Neural progenitor cell (in vitro differentiated cells): ENCODE measurements at regions not wholly inside any gene's neighbourhood (a gene's known extent, or its start where the extent isn't known, plus 50 kb on each side); places are given as distances from the start of the nearest gene placed in this dataset.

Experiments
- DNase-seq: peaks from one replicate; pipeline ENCODE4 v3.0.0-alpha.2; 2016; ENCODE audit warnings: low spot score
- H2AFZ ChIP-seq: fragments of 200-600 bp; sonication (generic); replicated peaks from 2 replicates; pipeline ENCODE4 v1.6.1; 2016; ENCODE audit warnings: antibody characterized with exemption
- H3F3A ChIP-seq: fragments of 200-600 bp; sonication (generic); 2 replicates; pipeline ENCODE4 v1.6.1; 2016; ENCODE audit warnings: antibody characterized with exemption, low read depth
- H3K27ac ChIP-seq: fragments of 200-600 bp; sonication (generic); 2 replicates; pipeline ENCODE4 v1.5.1; 2016; ENCODE audit warnings: mild to moderate bottlenecking
- H3K27me3 ChIP-seq: fragments of 200-600 bp; sonication (generic); 2 replicates; pipeline ENCODE4 v1.6.1; 2016; ENCODE audit warnings: mild to moderate bottlenecking, moderate library complexity
- H3K36me3 ChIP-seq: fragments of 200-600 bp; sonication (generic); 2 replicates; pipeline ENCODE4 v1.5.1; 2016
- H3K4me1 ChIP-seq: fragments of 200-600 bp; sonication (generic); 2 replicates; pipeline ENCODE4 v1.6.1; 2016; ENCODE audit warnings: mixed run types
- H3K4me2 ChIP-seq: fragments of 200-600 bp; sonication (generic); 2 replicates; pipeline ENCODE4 v1.6.1; 2016
- H3K4me3 ChIP-seq: fragments of 200-600 bp; sonication (generic); 2 replicates; pipeline ENCODE4 v1.5.1; 2016
- H3K79me2 ChIP-seq: fragments of 200-600 bp; sonication (generic); 2 replicates; pipeline ENCODE4 v1.6.1; 2016; ENCODE audit warnings: low read depth
- H3K9ac ChIP-seq: fragments of 200-600 bp; sonication (generic); 2 replicates; pipeline ENCODE4 v1.6.1; 2016
- H3K9me3 ChIP-seq: fragments of 200-600 bp; sonication (generic); 2 replicates; pipeline ENCODE4 v1.5.1; 2016; ENCODE audit warnings: low read depth
- H4K20me1 ChIP-seq: fragments of 200-600 bp; sonication (generic); 2 replicates; pipeline ENCODE4 v1.6.1; 2016; ENCODE audit warnings: low read depth
- H3K27ac Mint-ChIP-seq: 3 replicates; pipeline ENCODE4 v1.8.0; 2021; ENCODE audit warnings: mixed read lengths
- H3K27me3 Mint-ChIP-seq: 2 replicates; pipeline ENCODE4 v1.8.0; 2022; ENCODE audit warnings: low read depth, mild to moderate bottlenecking, inconsistent platforms, moderate library complexity, mixed read lengths; ENCODE audit not compliant: insufficient read depth
- H3K36me3 Mint-ChIP-seq: 3 replicates; pipeline ENCODE4 v1.8.0; 2021; ENCODE audit warnings: mixed read lengths
- H3K4me1 Mint-ChIP-seq: 3 replicates; pipeline ENCODE4 v1.8.0; 2021; ENCODE audit warnings: mixed read lengths
- H3K4me3 Mint-ChIP-seq: 3 replicates; pipeline ENCODE4 v1.8.0; 2021; ENCODE audit warnings: mild to moderate bottlenecking, moderate library complexity, mixed read lengths
- H3K9me3 Mint-ChIP-seq: 3 replicates; pipeline ENCODE4 v1.8.0; 2020; ENCODE audit warnings: mixed read lengths
- EZH2 ChIP-seq: fragments of 200-600 bp; sonication (generic); IDR thresholded peaks from 2 replicates; pipeline ENCODE4 v1.6.1; 2017; ENCODE audit warnings: antibody characterized with exemption, mild to moderate bottlenecking, moderate library complexity
- EZH2phosphoT487 ChIP-seq: fragments of 200-600 bp; sonication (generic); IDR thresholded peaks from 2 replicates; pipeline ENCODE4 v1.6.1; 2017; ENCODE audit warnings: antibody characterized with exemption
- TF ChIP-seq, protein P1 (sequence below): fragments of 200-600 bp; sonication (generic); IDR thresholded peaks from 2 replicates; pipeline ENCODE4 v1.5.1; 2017; ENCODE audit warnings: antibody characterized with exemption, mild to moderate bottlenecking

DNA sequence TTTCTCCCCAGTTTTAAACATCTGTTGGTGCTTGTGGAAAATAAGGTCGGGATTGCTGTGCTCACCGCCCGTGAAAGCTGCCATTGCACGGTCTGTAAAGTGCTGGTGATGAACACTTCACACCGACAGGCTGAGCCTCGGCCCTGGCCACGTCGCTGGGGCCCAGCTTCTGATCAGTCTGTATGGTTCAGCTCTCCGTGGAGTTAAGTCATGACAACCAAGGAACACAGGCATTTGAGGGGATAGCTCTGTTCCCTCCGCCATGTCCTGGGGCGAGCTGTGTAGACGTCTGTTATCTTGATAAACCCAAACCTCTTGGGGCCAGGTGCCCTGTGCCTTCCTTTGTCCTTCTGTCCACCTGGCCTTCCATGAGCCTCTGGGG is 110.6 kb downstream of the METRNL start:
- Histone ChIP-seq H3K36me3 (no peaks in the 10 kb centered on the region), H3K4me1 (no peaks in the 10 kb centered on the region), H3K9me3 (no peaks in the 10 kb centered on the region), H4K20me1 (no peaks in the 10 kb centered on the region), H3F3A (no peaks in the 10 kb centered on the region), H3K79me2 (no peaks in the 10 kb centered on the region), H3K4me2 (no peak overlapping the region), H2AFZ (no peak overlapping the region), H3K4me3 (no peak overlapping the region), H3K27me3 (no peaks in the 10 kb centered on the region), H3K27ac (no peak overlapping the region), H3K9ac (no peak overlapping the region)
- Mint-ChIP-seq H3K27ac (peak overlapping the region; percentile 57), H3K27me3 (peaks cover 13% of the 10 kb centered on the region), H3K36me3 (no peaks in the 10 kb centered on the region), H3K4me3 (no peak overlapping the region), H3K9me3 (peaks cover 10% of the 10 kb centered on the region), H3K4me1 (peaks cover 8% of the 10 kb centered on the region)
- TF ChIP-seq, protein P1, sequence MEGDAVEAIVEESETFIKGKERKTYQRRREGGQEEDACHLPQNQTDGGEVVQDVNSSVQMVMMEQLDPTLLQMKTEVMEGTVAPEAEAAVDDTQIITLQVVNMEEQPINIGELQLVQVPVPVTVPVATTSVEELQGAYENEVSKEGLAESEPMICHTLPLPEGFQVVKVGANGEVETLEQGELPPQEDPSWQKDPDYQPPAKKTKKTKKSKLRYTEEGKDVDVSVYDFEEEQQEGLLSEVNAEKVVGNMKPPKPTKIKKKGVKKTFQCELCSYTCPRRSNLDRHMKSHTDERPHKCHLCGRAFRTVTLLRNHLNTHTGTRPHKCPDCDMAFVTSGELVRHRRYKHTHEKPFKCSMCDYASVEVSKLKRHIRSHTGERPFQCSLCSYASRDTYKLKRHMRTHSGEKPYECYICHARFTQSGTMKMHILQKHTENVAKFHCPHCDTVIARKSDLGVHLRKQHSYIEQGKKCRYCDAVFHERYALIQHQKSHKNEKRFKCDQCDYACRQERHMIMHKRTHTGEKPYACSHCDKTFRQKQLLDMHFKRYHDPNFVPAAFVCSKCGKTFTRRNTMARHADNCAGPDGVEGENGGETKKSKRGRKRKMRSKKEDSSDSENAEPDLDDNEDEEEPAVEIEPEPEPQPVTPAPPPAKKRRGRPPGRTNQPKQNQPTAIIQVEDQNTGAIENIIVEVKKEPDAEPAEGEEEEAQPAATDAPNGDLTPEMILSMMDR, result no peak
- TF ChIP-seq EZH2phosphoT487, result no peak
- TF ChIP-seq EZH2, result no peak
- no peak for DNase-seq

DNA sequence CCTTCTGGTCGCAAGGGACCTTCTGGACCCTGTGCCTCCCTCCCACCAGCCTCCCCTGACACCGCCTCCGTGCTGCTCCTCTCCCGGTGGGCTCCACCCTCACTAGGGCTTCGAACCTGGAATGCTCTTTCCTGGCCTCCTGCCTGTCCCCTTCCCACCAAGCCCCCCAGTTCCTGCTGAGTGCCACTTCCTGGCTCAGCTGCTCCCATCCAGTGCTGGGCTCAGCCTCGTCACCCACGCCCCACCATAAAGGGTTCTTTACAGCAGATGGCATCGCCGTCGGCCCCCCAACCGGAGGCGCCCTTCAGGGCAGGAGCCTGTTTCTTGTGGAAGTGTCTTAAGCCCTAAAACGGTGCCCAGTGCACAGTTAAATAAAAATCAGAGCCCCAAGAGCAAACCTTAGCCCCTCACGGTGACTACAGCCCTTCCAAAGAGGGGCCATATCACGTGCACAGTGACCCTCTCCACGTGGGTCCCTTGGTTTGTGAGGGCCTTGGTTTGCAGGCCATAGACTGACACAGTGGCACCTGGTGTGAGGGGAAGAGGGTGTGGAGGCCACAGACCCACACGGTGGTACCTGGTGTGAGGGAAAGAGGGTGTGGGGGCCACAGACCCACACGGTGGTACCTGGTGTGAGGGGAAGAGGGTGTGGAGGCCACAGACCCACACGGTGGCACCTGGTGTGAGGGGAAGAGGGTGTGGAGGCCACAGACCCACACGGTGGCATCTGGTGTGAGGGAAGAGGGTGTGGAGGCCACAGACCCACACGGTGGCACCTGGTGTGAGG is 111.4 kb downstream of the METRNL start:
- H3K9ac ChIP-seq, result no peak overlapping the region
- Mint-ChIP-seq H3K4me1 (peaks cover 8% of the 10 kb centered on the region), H3K27ac (peak overlapping the region; percentile 57), H3K9me3 (peaks cover 10% of the 10 kb centered on the region), H3K36me3 (no peaks in the 10 kb centered on the region), H3K27me3 (peaks cover 13% of the 10 kb centered on the region), H3K4me3 (no peak overlapping the region)
- H3K79me2 ChIP-seq, result no peaks in the 10 kb centered on the region
- no peak overlapping the region for H3K4me3 ChIP-seq
- H3K9me3 ChIP-seq, result no peaks in the 10 kb centered on the region
- no peaks in the 10 kb centered on the region for H3K27me3 ChIP-seq
- no peak for DNase-seq
- no peaks in the 10 kb centered on the region for H3F3A ChIP-seq
- no peaks in the 10 kb centered on the region for H3K4me1 ChIP-seq
- TF ChIP-seq, protein P1, result no peak
- TF ChIP-seq EZH2phosphoT487, result no peak
- TF ChIP-seq EZH2, result no peak
- H3K4me2 ChIP-seq, result no peak overlapping the region
- H3K36me3 ChIP-seq, result no peaks in the 10 kb centered on the region
- no peaks in the 10 kb centered on the region for H4K20me1 ChIP-seq
- no peak overlapping the region for H2AFZ ChIP-seq
- H3K27ac ChIP-seq, result no peak overlapping the region

DNA sequence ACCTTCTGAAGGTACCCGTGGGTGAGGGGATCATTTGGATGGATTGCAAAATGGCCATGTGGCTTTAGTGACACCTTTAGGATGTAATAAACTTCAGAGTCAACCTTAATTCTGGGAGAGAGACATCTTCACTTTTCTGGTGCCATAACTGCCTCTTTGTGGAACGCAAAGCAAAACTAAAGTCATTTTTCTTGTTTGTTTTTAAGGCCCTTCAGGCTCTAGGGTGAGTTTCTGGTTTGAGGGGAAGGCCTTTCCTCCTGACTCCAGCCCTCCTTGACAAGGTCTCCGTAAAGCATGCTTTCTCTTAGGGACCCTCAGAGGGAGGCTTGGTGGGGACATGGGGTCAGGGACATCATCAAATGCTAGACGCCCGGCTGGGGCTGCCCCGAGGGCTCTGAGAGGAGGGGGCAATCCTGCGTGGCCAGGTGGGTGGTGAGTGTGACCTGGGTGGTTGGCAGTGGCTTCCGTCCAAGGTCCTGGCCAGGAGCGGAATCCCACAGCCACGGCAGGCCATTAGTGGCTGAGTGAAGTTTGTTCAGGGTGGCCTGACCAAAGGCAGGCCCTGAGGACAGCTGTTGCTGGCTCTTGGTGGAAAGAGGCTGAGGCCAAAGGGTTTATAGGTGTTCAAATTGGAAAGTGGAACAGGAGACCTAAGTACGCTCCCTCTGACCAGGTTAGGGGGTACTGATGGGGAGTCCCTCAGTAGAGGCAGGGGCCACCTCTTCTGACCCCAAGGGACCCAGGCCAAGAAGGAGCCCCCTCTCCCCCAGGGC is 112.2 kb downstream of the METRNL start:
- H3K4me3 ChIP-seq, result no peak overlapping the region
- H3K27ac Mint-ChIP-seq, result no peak overlapping the region
- H3K27ac ChIP-seq, result no peak overlapping the region
- no peak overlapping the region for H3K9ac ChIP-seq
- no peak overlapping the region for H3K4me2 ChIP-seq
- no peaks in the 10 kb centered on the region for H3K9me3 ChIP-seq
- TF ChIP-seq EZH2phosphoT487 (no peak), EZH2 (no peak)
- TF ChIP-seq, protein P1, result no peak
- peaks cover 11% of the 10 kb centered on the region for H3K27me3 Mint-ChIP-seq
- H3K79me2 ChIP-seq, result no peaks in the 10 kb centered on the region
- no peak overlapping the region for H3K4me3 Mint-ChIP-seq
- H3F3A ChIP-seq, result no peaks in the 10 kb centered on the region
- no peaks in the 10 kb centered on the region for H3K4me1 ChIP-seq
- no peak for DNase-seq
- H4K20me1 ChIP-seq, result no peaks in the 10 kb centered on the region
- H2AFZ ChIP-seq, result no peak overlapping the region
- peaks cover 3% of the 10 kb centered on the region for H3K4me1 Mint-ChIP-seq
- peaks cover 10% of the 10 kb centered on the region for H3K9me3 Mint-ChIP-seq
- H3K36me3 Mint-ChIP-seq, result no peaks in the 10 kb centered on the region
- H3K27me3 ChIP-seq, result no peaks in the 10 kb centered on the region
- no peaks in the 10 kb centered on the region for H3K36me3 ChIP-seq
